NCI-H1092 treated with DMSO at 0.1 percent for 48 hours (cell line): ENCODE measurements at regions not wholly inside any gene's neighbourhood (a gene's known extent, or its start where the extent isn't known, plus 50 kb on each side); places are given as distances from the start of the nearest gene placed in this dataset.

Experiments
- DNase-seq: peaks from one replicate; lab custom pipeline; 2025; lab: John Stamatoyannopoulos, UW

DNA sequence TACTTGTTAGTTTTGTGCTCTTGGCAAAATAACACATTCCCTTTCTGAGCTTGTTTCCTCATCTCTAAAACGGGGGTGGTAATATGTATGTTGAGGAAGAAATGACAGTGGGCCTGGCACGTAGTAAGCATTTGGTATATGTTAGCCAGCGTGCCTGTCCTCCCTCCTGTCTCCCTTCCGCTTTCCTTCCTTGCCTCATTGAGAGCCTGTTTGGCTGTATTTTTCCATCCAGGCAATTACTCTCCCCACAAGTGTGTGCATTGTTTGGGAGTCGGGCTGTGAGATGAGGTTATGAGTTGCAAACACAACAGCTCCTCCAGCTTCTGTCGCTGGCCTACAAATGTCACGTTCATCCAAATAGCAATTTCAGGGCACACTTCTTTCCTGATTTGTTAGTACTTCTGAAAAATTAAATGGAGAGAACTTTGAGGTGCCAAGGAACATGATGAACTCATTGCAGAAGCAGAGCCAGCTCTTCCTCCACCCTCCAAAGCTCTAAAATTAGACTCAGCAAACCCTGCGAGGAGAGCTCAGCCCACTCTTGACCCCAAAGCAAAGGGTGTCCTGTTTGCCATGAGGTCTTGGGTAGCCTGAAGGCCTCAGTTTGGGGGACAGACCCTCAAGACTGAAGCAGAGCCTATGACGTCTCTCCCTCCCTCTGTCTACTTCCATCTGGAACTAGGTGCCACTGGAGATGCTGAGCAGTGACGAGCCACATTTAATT is 50.7 kb upstream of the TOX2 start:
- DNase-seq = peak; percentile 20

DNA sequence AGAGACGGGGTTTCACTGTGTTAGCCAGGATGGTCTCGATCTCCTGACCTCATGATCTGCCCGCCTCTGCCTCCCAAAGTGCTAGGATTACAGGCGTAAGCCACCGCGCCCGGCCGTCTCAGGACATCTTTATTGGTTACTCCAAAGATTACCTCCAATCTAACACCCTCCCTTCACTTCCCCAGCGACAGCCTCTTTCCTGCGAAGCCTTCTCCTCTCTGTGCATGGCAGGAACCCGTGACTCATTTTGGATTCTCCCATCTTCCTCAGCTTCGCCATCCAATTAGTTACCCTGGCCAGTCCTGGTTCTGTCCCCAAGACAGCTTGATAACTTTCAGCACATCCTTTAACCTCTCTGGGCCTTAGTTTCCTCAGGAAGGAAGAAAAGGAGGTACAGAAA is 51.3 kb upstream of the TOX2 start:
- no peak for DNase-seq

DNA sequence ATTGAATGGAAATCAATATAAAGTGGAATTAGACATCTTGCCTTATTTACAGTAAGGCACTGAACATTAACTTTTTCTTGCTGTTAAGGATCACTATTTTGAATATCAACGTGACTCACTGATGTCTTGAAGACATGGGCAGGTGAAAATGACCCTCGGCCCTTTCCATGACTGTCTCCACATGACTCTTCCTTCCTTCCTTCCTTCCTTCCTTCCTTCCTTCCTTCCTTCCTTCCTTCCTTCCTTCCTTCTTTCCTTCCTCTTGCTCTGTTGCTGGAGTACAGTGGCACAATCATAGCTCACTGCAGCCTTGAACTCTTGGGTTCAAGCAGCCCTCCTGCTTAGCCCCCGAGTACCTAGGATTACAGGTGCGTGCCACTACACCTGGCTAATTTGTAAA is 52.2 kb upstream of the TOX2 start:
- DNase-seq = no peak

DNA sequence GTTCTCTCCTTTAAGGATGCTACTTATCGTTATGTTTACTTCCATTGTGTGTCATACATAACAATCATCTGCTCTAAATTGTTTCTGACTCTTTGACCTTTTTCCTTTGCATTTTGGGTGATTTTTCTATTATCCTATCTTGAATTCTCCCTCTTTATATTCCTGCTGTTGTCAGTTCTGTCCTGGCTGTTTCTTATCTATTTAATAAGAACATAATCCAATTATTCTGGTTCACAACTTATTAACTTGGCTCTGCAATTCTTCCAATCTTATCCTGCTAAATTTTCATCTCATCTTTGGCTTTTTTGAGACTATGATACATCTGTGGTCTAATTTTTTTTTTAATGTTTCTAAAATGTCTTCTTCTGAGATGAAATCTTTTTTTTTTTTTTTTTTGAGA is 54.7 kb upstream of the TOX2 start:
- DNase-seq = no peak

DNA sequence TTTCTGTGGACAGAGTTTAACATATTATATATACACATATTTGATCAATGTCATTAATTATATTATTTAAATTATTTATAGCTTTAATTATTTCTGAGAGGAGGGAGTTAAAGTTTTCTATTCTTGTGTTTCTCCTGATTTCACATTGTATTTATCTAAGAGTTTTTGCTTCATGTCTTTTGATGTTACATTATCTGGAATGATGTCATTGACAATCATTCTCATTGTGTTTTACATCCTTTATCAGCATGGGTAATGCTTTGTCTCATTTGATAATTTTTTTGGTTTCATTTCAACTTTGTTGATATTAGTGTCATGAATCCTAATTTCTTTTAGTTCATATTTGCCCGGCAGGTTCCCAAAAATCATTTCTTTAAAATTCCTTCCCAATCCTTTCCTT is 56.7 kb upstream of the TOX2 start:
- DNase-seq = no peak

DNA sequence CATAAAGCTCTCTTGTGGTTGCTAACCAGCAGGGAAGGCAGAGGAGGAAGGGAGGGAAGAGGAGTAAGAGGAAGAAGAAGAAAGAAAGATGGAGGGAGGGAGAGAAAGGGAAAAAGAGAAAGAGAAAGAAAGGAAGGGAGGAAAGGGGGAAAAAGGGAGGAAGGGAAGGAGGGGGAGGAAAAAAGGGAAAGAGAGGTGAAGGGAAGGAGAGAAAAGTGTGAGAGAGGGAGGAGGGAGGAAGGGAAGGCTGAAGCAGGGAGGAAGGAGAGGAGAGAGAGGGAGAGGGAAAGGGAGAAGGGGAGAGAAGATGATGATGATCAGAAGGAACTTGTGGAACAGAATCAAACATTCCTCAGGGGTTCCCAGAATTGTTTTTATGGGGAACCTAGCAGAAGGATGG is 57.5 kb upstream of the TOX2 start:
- no peak for DNase-seq

DNA sequence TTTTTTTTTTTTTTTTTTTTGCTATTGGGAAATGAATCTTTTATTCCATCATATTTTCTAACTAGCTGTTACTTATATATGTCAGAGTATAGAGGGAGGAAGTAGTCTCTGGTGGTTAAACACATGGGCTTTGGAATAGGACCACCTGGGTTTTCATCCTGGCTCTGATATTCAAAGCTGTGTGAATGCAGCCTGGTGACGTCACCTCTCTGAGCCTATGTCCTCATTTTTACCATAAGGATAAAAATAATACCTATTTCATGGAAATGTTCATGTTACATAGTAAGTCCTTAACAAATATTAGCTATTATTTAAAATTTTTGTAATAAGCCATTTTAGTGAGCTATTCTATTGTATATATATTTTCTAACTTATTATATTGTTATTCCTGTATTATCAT is 58.8 kb upstream of the TOX2 start:
- no peak for DNase-seq

DNA sequence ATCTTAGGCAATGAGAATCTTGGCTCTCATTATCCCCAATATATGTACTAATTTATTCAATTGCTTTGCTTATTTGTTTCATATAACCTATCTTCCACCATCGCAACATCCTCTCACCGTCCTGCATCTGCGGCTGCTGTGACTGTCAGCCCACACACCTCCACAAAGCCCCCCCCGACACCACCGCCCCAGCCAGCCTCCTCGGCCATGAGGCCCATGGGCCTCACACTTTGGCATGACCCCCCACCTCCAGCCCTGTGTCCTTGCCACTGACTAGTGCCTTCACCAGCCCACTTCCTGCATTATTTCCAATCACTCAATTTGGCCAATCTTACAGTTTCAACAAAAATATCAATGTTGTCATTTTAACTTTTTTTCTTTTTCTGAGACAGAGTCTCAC is 60.7 kb upstream of the TOX2 start:
- no peak for DNase-seq

DNA sequence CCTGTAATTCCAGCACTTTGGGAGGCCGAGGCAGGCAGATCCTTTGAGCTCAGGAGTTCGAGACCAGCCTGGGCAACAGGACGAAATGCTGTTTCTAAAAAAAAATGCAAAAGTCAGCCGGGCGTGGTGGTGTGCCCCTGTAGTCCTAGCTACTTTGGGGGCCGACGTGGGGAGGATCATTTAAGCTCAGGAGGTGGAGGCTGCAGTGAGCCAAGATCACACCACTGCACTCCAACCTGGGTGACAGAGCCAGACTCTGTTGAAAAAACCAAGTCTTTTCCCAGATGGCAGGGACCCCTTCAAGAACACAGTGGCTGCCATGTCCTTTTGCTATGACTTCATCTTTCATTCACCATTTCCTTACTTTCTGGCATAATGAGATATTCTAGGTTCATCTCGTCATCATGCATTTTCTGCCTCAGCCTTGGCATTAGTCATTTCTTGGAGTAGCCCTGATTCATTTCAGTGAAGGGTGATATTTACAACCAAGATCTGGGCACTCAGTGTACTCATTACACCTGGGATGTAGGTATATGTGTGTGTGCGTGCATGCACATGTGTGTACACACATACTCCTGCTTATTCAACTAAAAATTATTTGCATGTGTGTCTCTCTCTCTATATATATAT is 61.4 kb upstream of the TOX2 start:
- no peak for DNase-seq

DNA sequence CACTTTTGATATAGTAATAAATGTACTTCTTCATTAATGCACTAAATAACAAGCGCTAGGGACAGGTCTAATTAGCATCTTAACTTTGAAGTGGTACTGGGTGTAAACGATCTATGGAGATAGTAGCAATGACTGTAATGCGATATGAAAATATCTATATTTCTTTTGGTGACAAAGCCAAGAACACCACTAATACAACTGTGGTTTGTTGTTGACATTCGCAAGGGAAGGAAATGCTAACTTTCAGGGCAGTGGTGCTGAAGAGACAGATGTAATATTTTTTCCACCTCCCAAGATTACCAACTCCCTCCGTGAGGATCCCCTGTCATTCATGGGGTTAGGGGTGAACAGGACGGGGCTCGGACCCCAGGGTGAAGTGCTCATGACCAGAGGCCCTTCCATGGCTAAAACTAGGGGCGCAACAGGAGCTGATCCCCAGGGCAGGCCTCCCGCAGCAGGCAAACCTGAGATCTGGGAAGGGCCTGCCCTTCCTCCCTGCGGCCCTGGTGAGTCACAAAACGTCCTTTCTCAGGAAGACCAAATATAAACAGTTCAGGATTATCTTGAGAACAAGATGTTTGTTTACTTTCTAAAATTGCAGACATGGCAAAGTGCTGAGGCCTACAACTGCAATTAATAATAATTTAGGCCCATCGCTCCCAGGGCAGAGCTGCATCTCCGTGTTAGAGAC is 65.0 kb upstream of the TOX2 start:
- no peak for DNase-seq

DNA sequence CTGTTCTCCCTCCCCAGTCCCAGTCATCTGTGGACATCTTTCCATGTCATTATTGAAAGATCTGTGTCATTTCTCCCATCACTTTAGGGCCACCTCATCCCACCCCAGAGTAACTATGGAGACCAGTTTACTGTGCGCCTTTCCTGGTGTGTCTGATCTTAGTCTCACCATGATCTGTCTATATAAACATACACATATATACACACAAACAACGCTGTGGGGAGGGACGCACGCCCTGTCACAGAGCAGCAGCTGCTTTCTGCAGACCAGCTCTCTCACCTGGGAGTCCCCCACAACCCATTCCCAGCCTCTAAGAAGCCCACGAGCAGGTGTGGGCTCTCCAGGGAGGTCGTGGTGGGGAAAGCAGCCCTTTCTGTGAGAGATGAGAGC is 68.1 kb upstream of the TOX2 start:
- no peak for DNase-seq

DNA sequence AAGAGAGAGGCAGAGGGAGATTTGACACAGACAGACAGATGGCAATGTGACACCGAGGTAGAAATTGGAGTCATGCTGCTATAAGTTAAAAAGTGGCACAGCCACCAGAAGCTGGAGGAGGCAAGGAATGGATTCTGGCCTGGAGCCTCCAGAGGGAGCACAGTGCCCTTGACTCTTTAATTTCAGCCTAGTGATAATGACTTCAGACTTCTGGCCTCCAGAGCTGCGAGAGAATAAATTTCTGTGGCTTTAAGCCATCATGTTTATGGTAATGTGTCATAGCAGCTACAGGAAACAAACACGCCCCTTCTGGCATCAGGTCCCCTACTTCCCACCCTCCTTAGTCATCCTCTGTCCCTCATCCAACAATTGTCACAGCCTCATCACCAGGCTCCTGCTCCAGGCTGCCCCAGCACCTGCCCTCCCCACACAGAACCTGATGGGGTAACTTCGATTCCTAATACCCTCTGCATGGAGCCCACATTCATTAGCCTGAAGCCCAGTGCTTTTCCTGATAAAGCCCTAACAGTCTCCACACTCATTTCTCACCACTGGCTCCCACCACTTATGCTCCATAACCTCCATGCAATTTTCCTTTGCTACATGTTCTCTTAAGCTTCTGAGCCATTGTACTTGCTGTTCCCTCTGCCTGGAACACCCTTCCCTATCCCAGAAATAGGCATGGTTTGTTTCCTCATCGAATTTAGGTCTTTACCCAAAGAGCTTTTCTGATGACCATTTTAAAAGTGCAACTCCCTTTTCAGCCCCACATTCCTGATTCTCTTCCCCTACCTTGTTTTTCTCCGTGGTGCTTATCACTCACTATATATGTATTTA is 69.7 kb upstream of the TOX2 start:
- no peak for DNase-seq

DNA sequence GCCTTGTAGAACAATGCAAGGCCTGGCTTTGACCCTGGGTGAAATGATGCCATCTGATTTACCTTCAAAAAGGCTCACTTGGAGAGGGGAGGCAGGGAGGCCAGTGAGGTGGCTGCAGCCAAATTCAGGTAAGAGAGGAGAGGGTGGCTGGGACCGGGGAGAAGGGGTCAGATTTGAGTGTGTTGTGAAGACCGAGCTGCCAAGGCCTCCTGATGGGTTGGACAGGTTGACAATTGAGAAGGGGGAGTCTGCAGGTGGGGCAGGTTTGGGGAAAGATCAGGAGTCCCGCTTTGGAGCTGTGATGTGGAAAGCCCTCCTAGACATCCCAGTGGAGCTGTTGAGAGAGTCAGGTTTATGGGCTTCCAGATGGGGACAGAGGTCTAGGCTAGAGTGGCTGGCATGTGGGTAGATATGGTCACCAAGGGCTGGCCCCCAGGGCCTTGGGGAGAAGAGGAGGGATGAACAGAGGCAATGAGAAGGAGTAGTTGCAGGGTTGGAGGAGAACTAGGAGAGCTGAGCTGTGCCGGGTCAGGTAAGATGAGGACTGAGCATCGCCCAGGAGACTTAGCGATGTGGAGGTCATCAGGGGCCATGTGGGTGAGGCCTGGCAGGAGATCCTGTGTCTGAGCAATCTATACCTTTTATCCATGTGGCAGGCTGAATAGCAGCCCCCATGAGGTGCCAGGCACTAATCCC is 70.5 kb upstream of the TOX2 start:
- DNase-seq = no peak

DNA sequence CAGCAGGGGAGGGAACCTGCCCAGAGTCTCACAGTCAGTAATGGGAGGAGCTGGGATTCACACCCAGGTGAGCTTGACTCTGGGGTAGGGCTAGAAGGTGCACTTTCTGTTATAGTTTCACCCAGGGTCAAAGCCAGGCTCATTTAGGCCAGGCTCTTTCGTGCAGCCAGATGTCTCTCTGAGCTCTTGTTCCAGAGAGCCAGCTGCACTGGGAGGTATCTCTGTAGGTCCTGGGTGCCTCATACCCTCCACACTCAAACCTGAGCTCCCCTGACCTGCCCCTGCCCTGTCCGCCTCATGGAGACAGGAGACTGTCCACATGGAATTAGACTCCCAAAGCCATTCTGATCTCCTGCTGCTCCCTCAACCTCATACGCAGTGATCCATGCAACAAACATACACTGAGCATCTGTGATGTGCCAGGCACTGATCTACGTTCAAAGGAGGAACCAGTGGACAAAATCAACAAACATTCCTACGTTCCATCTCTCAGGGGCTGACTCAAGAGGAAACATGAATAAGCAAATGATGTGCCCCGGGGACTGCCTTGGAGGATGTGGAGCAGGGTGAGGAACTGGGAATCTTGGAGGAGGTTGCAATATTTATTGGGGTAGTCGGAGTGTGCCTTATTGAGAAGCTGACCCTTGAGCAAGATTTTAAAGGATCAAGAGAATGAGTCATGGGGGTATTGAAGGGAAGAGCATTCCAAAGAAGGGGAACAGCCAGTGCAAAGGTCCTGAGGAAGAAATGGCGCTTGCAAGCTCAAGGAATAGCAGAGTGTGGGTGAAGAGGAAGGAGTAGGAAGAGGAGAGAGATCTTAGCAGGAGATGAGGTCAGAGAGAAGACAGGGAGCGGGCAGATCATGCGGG is 71.3 kb upstream of the TOX2 start:
- DNase-seq = no peak

DNA sequence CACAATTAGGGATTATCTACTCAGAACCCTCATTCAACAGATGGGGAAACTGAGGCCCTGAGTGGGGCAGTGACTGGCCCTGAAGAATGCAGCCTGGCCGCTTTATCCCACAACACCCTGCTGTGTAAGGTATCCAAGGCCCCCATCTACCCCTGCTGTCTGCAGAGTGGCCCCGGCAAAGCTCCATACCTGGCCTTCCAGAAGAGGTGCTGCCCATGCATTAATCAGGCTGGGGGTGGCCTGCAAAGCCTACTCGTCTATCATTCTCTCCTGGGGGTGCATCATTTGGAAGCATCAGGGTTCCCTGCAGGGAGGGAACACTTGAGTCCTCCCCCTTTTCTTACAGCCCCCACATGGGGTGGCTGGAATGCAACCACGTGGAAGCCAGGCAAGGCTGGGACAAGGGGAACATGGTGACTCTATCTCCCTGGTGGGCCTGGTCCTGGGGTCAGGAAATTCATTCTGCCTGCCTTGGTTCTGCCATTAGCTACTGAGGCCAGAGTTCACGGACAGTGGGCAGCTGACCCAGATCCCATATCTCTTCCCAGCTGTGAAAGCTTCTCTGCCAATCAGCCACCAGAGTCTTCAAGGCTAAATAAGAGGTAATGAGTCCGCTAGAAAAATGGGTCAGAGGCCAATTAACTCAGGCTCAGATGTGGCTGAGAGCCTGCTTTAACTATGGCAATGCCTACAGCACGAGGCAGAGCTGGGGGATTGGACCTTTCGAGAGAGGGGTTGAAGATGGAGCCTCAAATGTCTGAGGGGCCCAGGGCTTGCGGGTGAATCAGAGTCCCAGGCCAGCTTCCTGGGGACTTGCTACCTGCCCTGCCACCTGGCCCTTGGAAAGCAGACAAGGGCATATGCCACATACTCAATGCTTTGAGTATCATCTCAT is 72.3 kb upstream of the TOX2 start:
- no peak for DNase-seq

DNA sequence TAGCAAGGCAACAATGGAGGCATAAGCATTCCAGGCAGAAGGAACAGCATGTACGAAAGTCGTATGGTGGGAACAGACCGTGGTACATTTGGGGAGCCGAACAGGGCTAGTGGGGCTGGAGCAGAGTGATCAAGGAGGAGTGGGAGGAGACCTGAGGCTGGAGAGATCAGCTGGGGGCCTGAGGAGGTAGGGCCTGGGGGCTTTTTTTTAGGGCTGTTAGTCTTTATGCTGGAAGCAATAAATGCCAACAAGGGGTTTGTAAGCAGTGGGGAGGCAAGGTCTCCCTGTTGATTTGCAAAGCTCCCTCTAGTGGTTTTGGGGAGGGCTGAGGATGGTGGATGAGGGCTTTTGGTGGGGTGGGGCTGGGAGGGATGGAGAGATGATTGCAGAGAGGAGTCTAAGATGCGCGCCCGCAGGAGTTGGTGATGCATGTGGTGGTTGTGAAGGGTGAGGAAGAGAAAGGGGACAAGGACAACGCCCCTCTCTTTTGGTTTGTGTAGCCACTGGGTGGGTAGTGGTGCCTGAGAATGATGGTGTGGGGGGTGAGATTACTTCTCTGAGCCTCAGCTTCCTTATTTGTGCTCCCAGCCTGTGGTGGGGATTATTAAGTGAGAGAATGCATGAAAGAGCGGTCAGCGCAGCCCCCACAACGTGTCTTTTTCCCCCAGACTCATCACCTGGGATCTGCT is 74.1 kb upstream of the TOX2 start:
- peak; percentile 9 for DNase-seq

DNA sequence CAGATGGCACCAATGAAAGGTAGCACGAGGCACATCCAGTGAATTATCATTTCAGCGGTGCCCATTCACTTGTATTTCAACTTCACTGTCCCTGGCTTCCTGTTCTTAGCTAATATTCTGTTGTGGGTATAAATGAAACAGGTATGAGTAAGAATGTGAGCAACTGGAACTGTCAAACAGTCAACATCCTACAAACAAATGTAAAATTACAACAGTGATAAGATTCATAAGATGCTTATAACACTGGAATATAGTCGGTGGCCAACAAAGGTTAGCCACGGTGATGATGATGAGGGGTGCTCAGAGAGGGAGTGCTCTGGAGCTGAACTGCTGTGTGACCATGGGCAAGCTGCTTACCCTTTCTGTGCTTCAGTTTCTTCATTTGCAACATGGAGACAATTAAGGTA is 74.9 kb upstream of the TOX2 start:
- DNase-seq = no peak

DNA sequence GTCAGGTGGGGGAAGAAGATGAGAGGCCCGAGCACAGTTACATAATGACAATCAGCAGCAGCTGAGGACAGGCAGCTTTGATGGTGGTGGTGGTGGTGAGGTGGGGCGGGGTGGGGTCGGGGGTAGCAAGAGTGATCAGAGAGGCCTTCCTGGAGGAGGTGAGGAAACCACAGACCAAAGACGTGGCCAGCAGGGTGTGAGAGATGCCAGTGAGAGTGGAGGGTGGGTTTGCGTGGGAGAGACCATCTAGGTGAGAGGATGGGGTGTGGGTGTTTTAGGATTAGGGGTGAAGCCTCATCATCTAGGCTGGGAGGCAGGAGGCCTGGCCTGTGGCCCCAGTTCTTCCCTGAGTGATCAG is 76.0 kb upstream of the TOX2 start:
- no peak for DNase-seq
